Umbilical cord (tissue), 1 donor: ENCODE measurements at regions not wholly inside any gene's neighbourhood (a gene's known extent, or its start where the extent isn't known, plus 50 kb on each side); places are given as distances from the start of the nearest gene placed in this dataset.
"Not testable (repeated sequence)": the region's sequence is repeated elsewhere in the genome, so short reads cannot be mapped to it uniquely, and the experiment has no call there.

Source experiments
- DNase-seq: peaks from one replicate; pipeline ENCODE4 v3.0.0-alpha.2; 2015; ENCODE audit warnings: low spot score

GRCh38 chr12:76653342-76653741 is 93.8 kb upstream of the OSBPL8 start:
- DNase-seq, result no peak

GRCh38 chr12:76664731-76665130 is 99.2 kb upstream of the ZDHHC17 start:
- no peak for DNase-seq

GRCh38 chr12:76666290-76666835 is 97.6 kb upstream of the ZDHHC17 start:
- DNase-seq, result no peak

- no peak for DNase-seq
Measured at GRCh38 chr12:76669981-76670380, 93.9 kb upstream of the ZDHHC17 start.

- no peak for DNase-seq
Measured at GRCh38 chr12:76670776-76671175, 93.1 kb upstream of the ZDHHC17 start.

- DNase-seq, result no peak
Measured at GRCh38 chr12:76674669-76675315, 89.1 kb upstream of the ZDHHC17 start.

GRCh38 chr12:76676261-76676660 is 87.7 kb upstream of the ZDHHC17 start:
- not testable (repeated sequence) for DNase-seq

GRCh38 chr12:76678992-76679391 is 84.9 kb upstream of the ZDHHC17 start:
- DNase-seq, result no peak

- no peak for DNase-seq
Measured at GRCh38 chr12:76679778-76680177, 84.1 kb upstream of the ZDHHC17 start.

GRCh38 chr12:76680940-76681339 is 83.0 kb upstream of the ZDHHC17 start:
- DNase-seq, result peak; percentile 65

- DNase-seq, result peak; percentile 81
Measured at GRCh38 chr12:76685246-76685678, 78.7 kb upstream of the ZDHHC17 start.

- DNase-seq, result peak; percentile 81
Measured at GRCh38 chr12:76687981-76688380, 75.9 kb upstream of the ZDHHC17 start.

GRCh38 chr12:76688631-76689030 is 75.3 kb upstream of the ZDHHC17 start:
- DNase-seq, result no peak

- DNase-seq, result no peak
Measured at GRCh38 chr12:76690921-76691700, 72.8 kb upstream of the ZDHHC17 start.

- no peak for DNase-seq
Measured at GRCh38 chr12:76692846-76693245, 71.1 kb upstream of the ZDHHC17 start.

- DNase-seq, result no peak
Measured at GRCh38 chr12:76694369-76694768, 69.5 kb upstream of the ZDHHC17 start.

GRCh38 chr12:76696186-76696585 is 67.7 kb upstream of the ZDHHC17 start:
- no peak for DNase-seq

GRCh38 chr12:76697849-76698248 is 66.1 kb upstream of the ZDHHC17 start:
- no peak for DNase-seq

GRCh38 chr12:76698316-76698715 is 65.6 kb upstream of the ZDHHC17 start:
- DNase-seq, result peak; percentile 35

GRCh38 chr12:76698966-76699365 is 64.9 kb upstream of the ZDHHC17 start:
- DNase-seq, result no peak

- DNase-seq, result no peak
Measured at GRCh38 chr12:76701690-76702089, 62.2 kb upstream of the ZDHHC17 start.

- no peak for DNase-seq
Measured at GRCh38 chr12:76702946-76703345, 61.0 kb upstream of the ZDHHC17 start.

- no peak for DNase-seq
Measured at GRCh38 chr12:76704693-76705092, 59.2 kb upstream of the ZDHHC17 start.
